ENCODE measurements at regions not wholly inside any gene's neighbourhood (a gene's known extent, or its start where the extent isn't known, plus 50 kb on each side); places are given as distances from the start of the nearest gene placed in this dataset.
"Not testable (repeated sequence)": the region's sequence is repeated elsewhere in the genome, so short reads cannot be mapped to it uniquely, and the experiment has no call there.

DNA sequence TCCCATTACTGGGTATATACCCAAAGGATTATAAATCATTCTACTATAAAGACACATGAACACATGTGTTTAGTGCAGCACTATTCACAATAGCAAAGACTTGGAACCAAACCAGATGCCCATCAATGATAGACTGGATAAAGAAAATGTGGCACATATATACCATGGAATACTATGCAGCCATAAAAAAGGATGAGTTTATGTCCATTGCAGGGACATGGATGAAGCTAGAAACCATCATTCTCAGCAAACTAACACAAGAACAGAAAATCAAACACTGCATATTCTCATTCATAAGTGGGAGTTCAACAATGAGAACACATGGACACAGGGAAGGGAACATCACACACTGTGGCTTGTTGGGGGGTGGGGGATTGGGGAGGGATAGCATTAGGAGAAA, 225.2 kb upstream of the PRDM1 start:
- not testable (repeated sequence) for TF ChIP-seq POLR2A (IDR thresholded peaks at IDR 0.05; ENCODE audit: extremely low read depth, insufficient read length); MYC (IDR thresholded peaks at IDR 0.05; ENCODE audit: low read depth, low read length)
- TF ChIP-seq, protein P1, sequence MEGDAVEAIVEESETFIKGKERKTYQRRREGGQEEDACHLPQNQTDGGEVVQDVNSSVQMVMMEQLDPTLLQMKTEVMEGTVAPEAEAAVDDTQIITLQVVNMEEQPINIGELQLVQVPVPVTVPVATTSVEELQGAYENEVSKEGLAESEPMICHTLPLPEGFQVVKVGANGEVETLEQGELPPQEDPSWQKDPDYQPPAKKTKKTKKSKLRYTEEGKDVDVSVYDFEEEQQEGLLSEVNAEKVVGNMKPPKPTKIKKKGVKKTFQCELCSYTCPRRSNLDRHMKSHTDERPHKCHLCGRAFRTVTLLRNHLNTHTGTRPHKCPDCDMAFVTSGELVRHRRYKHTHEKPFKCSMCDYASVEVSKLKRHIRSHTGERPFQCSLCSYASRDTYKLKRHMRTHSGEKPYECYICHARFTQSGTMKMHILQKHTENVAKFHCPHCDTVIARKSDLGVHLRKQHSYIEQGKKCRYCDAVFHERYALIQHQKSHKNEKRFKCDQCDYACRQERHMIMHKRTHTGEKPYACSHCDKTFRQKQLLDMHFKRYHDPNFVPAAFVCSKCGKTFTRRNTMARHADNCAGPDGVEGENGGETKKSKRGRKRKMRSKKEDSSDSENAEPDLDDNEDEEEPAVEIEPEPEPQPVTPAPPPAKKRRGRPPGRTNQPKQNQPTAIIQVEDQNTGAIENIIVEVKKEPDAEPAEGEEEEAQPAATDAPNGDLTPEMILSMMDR (IDR thresholded peaks at IDR 0.05; ENCODE audit: low read depth, low read length): not testable (repeated sequence)
